ENCODE measurements at regions not wholly inside any gene's neighbourhood (a gene's known extent, or its start where the extent isn't known, plus 50 kb on each side); places are given as distances from the start of the nearest gene placed in this dataset.
A peak's percentile ranks its signal among the peaks of the same experiment; 100 is the strongest.

DNA sequence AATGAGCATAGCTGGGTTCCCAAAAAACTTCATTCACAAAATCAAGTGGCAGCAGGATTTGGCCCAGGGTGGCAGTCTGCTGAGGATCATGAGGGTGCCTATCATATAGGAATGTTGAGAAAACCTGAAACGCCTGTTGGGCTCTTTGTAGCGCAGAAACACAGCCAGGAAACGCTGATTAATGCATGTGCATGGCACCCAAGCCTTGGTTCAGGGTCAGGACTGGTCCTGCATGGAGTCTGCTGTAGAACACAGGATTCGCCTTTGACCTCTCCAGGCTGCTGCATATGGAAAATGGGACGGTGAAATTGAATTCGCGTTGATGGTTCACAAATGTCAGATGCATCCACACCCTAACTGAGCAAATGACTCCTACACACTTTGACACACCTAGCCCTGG, 227.9 kb upstream of the COPS8 start:
- no peak for DNase-seq

DNA sequence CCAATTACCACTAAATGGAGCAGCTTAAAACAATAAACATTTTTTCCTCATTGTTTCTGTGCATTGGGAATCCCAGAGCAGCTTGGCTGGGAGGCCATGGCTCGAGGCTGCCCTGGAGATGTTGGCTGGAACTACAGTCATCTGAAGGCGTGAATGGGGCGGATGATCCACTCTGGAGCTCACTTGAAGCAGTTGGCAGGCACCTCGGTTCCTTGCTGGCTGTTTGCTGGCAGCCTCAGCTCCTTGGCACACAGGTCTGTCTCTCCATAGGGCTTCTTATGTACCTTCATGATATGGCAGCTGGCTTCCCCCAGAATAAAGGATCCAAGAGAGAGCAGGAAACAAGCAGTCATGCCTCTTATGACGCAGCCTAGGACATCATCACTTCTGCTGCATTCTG, 227.0 kb upstream of the COPS8 start:
- no peak for DNase-seq

DNA sequence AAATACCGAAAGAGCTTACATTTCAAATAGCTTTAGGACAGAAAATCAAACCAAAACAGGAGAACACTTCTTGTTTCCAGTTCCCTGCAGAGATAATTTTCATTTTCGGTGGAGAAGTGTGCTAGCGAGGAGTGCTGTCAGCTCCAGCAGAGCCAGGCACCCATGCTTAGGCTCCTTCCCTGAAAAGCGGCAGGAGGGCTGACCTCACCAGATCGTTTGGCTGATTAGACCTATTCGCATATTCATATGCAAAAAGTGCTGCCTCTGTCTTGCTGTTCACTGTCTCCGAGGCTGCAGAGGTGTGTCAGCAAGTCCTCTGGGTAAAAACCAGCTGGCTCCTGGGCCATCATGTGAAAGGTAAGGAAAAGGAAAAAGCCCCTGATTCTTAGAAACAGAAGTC, 225.8 kb upstream of the COPS8 start:
- no peak for DNase-seq

GRCh38 chr2:236861196-236861875, 224.4 kb upstream of the COPS8 start:
- DNase-seq: no peak

DNA sequence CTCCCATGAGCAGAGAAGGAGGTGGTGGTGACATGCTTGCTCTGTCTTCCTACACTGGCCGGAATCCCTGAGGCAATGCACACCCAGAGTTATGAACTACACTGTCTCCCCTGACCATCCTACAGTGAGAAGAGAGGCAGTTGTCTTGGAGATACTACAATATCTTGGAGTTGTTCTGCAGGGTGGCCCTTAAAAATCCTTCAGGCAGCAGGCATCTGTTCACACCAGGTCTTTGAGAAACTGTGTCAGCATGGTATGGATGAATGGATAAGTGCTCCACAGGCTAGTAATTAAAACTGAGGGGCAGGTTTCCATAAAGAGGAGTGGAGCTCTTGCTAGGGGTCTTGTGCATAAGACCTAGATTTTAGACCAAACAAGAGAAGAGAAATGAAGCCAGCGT, 223.7 kb upstream of the COPS8 start:
- no peak for DNase-seq

DNA sequence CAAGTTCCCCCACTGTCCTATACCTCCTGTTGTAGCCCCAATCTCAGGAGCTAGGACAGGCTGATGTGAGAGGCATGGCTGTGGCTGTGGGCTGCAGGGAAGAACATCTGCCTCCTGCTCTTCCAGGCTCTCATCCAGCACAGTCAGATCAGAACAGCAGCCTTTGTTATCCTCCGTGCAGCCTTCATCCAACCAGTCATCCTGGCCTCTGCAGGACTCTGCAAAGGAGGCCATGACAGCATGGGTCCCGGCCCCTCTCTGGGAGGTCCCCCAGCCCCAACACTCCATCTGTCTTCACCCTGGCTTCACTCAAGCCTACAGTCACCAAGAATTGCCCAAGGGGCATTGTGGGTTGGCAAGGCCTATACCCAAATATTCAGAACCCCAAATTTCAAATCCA, 223.2 kb upstream of the COPS8 start:
- DNase-seq: no peak

GRCh38 chr2:236862961-236863728, 222.5 kb upstream of the COPS8 start:
- no peak for DNase-seq

- no peak for DNase-seq
Observed at GRCh38 chr2:236863729-236864126, 222.0 kb upstream of the COPS8 start.

GRCh38 chr2:236865052-236865451, 220.6 kb upstream of the COPS8 start:
- no peak for DNase-seq

DNA sequence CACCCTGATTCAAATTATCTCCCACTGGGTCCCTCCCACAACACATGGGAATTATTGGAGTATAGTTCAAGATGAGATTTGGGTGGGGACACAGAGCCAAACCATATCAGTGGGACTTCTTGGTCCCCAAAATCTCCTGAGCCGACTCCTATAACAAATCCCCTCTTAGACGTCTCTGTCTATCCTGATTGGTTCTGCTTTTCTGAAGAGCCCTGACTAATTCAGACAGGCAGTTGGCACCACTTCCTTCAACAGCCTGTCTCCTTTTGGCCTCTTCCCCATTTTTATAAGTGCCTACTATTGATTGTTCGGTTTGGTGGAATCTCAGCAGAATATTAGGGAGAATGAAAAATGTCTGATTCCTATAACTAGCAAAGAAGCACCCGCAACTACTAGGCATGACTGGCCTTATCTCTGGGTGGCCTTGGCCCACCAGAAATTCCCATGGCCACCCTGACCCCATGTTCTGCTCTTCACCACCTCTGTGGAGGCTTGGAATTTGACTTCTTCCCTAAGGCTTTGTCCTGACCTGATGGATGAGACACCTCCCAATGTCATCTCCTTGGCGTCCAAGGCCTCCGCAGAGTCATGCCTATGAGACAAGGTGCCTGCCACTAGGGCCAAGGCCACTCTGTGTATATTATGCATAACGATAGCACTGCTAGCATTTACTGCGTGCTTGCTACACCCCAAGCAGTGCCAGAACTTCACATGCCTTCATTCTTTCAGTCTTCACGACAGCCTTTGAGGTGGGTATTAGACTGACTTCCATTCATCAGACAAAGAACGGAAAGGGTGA, 218.9 kb upstream of the COPS8 start:
- DNase-seq: no peak

DNA sequence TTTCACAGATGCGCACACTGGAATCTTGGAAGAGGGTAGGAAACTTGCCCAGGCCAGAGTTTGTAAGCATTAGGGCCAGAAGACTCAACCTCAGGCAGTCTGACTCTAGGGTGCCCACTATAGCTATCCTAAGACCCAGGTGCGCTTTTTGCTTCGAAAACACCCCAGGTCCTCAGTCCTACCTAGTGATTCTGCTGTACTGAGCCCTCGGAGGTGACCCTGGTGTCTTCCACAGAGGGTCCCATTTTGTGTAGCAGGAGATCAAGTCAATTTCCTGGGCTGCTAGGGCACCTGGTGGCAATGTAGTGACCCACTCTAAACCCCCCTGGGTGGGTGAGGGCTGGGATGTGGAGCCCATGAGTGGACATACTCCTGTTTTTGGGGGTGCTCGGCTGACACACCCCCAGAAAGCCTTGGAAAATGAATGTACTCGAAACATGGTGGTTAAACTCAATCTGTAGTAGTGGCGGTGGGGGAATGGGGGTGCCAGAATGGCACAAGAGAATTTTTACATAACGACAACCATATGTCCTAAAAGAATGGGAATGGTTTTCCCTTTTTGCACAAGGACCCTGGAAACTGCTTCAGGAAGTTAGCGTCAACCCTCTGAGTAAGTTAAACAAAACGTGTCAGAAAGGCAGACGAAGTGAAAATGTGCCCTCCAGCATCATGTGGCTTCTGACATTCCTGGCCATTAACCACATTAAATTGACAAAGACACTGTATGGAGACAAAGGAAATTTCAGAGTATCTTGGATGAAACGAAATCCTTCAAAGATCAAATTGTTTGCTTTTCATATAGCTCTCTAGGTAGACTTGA, 218.0 kb upstream of the COPS8 start:
- DNase-seq: no peak

- DNase-seq: no peak
Observed at GRCh38 chr2:236870370-236870769, 215.3 kb upstream of the COPS8 start.

DNA sequence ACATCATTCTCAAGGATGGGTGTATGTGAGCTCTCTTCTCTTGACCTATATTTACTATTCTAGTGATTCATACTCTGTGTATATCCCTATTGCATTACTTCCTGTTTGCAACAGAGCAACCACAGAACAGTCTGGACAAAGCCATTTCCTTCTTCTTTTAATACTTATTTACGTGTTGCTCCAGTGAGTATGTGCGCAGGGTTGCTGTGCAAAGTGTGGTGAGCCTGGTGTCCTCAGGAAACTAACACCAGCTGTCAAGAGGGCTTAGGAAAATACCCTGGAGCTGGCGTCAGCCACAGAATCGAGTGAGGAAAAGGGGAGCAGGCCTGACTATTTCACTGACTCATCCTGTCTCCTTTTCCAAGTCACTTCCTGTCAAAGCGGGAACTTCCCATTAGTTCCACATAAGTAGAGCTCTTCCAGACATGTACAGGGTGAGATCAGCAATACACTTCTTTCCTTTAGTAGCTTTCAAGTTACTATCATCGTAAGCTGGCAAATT, 214.1 kb upstream of the COPS8 start:
- no peak for DNase-seq

GRCh38 chr2:236872015-236872414, 213.7 kb upstream of the COPS8 start:
- DNase-seq: no peak

DNA sequence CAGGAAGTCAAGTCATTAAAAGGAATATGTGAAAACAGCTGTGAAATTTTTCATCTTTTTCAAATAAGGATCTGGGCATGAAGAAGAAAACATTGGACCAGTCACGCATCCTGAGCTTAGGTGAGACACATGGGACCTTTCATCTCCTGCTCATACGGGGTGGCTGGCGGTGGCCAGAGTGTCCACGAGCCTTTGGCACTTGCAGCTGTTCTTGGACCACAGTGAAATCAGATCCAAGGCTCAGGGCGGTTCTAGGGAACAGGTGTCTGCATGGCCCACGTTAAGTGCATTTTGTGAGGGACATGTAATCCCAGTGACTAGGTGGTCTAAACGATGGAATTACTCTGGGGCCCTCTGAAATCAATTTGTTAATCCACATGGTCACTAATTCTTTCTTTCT, 212.7 kb upstream of the COPS8 start:
- DNase-seq: no peak

- DNase-seq: no peak
Observed at GRCh38 chr2:236873636-236874035, 212.1 kb upstream of the COPS8 start.

DNA sequence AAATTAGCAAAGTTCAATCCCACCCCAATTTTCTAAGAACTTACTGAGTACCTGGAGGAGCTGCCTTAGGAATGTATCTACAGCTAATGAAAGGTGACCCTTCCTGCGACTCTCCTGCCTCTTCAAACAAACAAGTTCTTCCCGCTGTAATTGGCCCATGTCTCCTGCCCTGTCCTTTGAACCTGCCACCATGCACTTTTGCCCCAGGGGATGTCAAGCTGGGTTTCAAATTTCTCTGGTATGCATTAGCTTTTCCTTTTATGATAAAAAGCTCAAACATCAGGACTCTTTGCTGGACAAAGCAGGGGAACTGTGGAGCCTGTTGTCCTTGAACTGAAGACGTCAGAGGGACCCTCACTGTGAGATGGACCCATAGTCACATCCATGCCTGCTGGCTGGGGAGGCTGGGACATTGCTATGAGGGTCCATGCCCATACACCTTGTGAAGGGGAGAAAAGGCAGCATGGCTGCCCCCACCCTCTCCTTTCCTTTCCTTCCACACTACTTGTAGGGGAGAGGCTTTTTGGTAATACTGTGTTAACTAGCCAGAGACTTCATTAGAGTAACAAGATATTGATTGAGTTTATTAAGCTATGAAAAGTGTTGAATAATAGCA, 210.7 kb upstream of the COPS8 start:
- DNase-seq: no peak

- no peak for DNase-seq
Observed at GRCh38 chr2:236875906-236876505, 209.7 kb upstream of the COPS8 start.

GRCh38 chr2:236876642-236877041, 209.0 kb upstream of the COPS8 start:
- DNase-seq: peak; percentile 46

GRCh38 chr2:236877972-236878371, 207.7 kb upstream of the COPS8 start:
- DNase-seq: no peak

- no peak for DNase-seq
Observed at GRCh38 chr2:236879416-236879963, 206.2 kb upstream of the COPS8 start.

DNA sequence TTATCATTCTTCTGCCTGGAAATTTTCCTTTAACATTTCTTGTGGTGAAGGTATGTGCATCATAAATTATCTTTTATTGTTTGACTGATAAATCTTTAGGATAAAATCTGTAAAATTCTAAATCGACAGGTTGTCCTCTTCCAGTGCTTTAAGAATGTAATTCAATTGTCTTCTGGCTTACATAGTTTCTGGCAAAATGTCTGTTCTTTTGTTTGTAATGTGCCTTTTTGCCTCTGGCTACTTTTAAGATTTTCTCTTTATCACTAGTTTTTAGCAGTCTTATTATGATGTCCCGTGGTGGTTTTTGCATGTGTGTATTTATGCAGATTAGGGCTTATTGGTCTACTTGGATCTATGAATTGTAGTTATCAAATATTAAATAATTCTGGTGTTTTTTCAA, 203.6 kb upstream of the COPS8 start:
- DNase-seq: no peak
